C4-2B (cell line): ENCODE measurements at regions not wholly inside any gene's neighbourhood (a gene's known extent, or its start where the extent isn't known, plus 50 kb on each side); places are given as distances from the start of the nearest gene placed in this dataset.

Source experiments
- CTCF ChIP-seq: fragments of 450-650 bp; conservative IDR thresholded peaks from 2 replicates; pipeline ENCODE4 v1.5.1; 2017; ENCODE audit warnings: mild to moderate bottlenecking
- ZFX ChIP-seq: fragments of 450-650 bp; IDR thresholded peaks from 2 replicates; pipeline ENCODE4 v1.6.1; 2017

- no peak for TF ChIP-seq CTCF
- no peak for TF ChIP-seq ZFX
These were observed 105.8 kb downstream of the SPP2 start for GRCh38 chr2:234156326-234156725.
